GM12891 (cell line): ENCODE measurements at regions not wholly inside any gene's neighbourhood (a gene's known extent, or its start where the extent isn't known, plus 50 kb on each side); places are given as distances from the start of the nearest gene placed in this dataset.

Source experiments
- POLR2A ChIP-seq: IDR thresholded peaks from 2 replicates; pipeline ENCODE4 v1.6.1; 2011; ENCODE audit warnings: low read depth, low read length, control low read depth
- POLR2AphosphoS5 ChIP-seq: IDR thresholded peaks from 2 replicates; pipeline ENCODE4 v1.6.1; 2011; ENCODE audit warnings: low read depth, low read length, control low read depth
- POU2F2 ChIP-seq: IDR thresholded peaks from 2 replicates; pipeline ENCODE4 v1.6.1; 2011; ENCODE audit warnings: low read depth, mild to moderate bottlenecking, control low read depth, low read length, moderate library complexity
- SPI1 ChIP-seq: IDR thresholded peaks from 2 replicates; pipeline ENCODE4 v1.6.1; 2011; ENCODE audit warnings: low read depth, low read length, control low read depth
- TAF1 ChIP-seq: IDR thresholded peaks from 2 replicates; pipeline ENCODE4 v1.6.1; 2011; ENCODE audit warnings: low read depth, low read length, control low read depth

GRCh38 chr4:120005076-120005475 lies 61.6 kb downstream of the MAD2L1 start:
- TF ChIP-seq POU2F2 (no peak), POLR2A (no peak), POLR2AphosphoS5 (no peak), SPI1 (no peak), TAF1 (no peak)
